ENCODE measurements at regions not wholly inside any gene's neighbourhood (a gene's known extent, or its start where the extent isn't known, plus 50 kb on each side); places are given as distances from the start of the nearest gene placed in this dataset.

DNA sequence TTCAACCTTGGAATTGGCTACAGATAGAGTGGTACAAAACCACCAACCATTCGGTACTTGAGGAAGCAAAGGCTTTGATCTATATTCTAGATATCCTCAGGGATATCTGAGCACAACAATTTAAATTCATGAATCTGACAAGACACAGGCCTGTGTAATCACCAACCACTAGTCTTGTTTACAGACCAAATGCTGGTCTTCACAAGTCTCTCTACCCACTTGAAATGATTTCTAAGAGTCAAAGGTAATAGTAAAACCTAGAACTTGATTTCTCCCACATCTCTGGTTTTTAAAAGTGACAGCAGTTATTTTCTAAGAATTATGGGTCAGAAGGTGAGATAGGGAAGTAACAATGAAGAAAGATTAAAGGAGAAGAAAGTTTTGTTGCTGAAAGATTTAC lies 613.7 kb upstream of the ACVR2A start:
- TF ChIP-seq, protein P1, sequence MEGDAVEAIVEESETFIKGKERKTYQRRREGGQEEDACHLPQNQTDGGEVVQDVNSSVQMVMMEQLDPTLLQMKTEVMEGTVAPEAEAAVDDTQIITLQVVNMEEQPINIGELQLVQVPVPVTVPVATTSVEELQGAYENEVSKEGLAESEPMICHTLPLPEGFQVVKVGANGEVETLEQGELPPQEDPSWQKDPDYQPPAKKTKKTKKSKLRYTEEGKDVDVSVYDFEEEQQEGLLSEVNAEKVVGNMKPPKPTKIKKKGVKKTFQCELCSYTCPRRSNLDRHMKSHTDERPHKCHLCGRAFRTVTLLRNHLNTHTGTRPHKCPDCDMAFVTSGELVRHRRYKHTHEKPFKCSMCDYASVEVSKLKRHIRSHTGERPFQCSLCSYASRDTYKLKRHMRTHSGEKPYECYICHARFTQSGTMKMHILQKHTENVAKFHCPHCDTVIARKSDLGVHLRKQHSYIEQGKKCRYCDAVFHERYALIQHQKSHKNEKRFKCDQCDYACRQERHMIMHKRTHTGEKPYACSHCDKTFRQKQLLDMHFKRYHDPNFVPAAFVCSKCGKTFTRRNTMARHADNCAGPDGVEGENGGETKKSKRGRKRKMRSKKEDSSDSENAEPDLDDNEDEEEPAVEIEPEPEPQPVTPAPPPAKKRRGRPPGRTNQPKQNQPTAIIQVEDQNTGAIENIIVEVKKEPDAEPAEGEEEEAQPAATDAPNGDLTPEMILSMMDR (IDR thresholded peaks at IDR 0.05) = no peak
- no peak for TF ChIP-seq REST (IDR thresholded peaks at IDR 0.05; ENCODE audit: insufficient read depth in 1 of 2, low read depth in 2 of 2, low read length in 1 of 2)
- no peak for TF ChIP-seq POLR2AphosphoS5 (IDR thresholded peaks at IDR 0.05; ENCODE audit: low read depth, low read length)
